OCI-LY3 (cell line): ENCODE measurements at regions not wholly inside any gene's neighbourhood (a gene's known extent, or its start where the extent isn't known, plus 50 kb on each side); places are given as distances from the start of the nearest gene placed in this dataset.
A peak's percentile ranks its signal among the peaks of the same experiment; 100 is the strongest.

ENCODE experiments used
- CTCF ChIP-seq: fragments of 200-600, 300-600 bp; sonication (generic); IDR thresholded peaks from 2 replicates; pipeline ENCODE4 v1.5.1; 2014; ENCODE audit warnings: antibody characterized with exemption, low read length, low read depth
- EZH2phosphoT487 ChIP-seq: fragments of 200-600 bp; shearing (Covaris generic); IDR thresholded peaks from 2 replicates; pipeline ENCODE4 v1.6.1; 2018; ENCODE audit warnings: antibody characterized with exemption, mixed run types, low read depth

DNA sequence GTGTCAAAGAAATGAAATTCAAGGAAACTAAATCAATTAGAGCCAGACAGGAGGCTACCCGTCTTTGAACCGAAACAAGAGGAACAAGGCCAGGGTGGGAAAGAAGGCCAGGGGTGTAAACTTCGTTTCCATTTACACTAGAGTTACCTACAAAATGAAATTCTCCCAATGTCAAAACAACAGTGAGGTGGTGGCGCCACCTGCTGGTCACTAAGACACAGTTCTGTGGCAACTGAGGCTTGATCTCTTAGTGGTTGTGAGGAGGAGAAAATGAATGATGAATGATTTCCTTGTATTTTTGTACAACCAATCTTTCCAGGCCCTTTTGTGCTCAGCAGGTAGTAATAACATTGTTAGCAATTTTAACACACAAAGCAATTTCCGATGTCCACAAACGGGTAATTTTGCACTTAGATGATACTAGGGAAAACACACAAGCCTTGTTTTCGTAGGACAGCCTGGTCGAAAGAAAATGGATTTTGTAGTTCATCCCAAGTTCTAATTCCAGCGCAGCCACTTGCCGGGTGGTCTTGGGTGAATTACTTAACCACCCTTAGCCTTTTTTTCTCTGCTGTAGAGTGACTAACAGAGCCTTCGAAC, 54.8 kb upstream of the SOD1 start:
- TF ChIP-seq CTCF (peak; percentile 81), EZH2phosphoT487 (no peak)
